GM18502 (cell line): ENCODE measurements at regions not wholly inside any gene's neighbourhood (a gene's known extent, or its start where the extent isn't known, plus 50 kb on each side); places are given as distances from the start of the nearest gene placed in this dataset.

Experiments used
- ATAC-seq: cut with Tn5 transposase; IDR thresholded peaks from one replicate; pipeline ENCODE4 v1.9.1; 2021; ENCODE audit warnings: mild to moderate bottlenecking; ENCODE audit not compliant: unreplicated experiment, poor library complexity

GRCh38 chr5:106766916-106767315, 903.8 kb downstream of the EFNA5 start:
- no peak for ATAC-seq

GRCh38 chr5:106759581-106759980, 911.2 kb downstream of the EFNA5 start:
- ATAC-seq, result no peak

- ATAC-seq, result no peak
These were observed 911.6 kb downstream of the EFNA5 start for GRCh38 chr5:106759152-106759551.

- ATAC-seq, result peak; percentile 76
These were observed 913.1 kb downstream of the EFNA5 start for GRCh38 chr5:106757672-106758071.

GRCh38 chr5:106755789-106756188, 914.9 kb downstream of the EFNA5 start:
- ATAC-seq, result no peak

- ATAC-seq, result no peak
These were observed 915.7 kb downstream of the EFNA5 start for GRCh38 chr5:106755066-106755465.

- ATAC-seq, result no peak
These were observed 920.9 kb downstream of the EFNA5 start for GRCh38 chr5:106749826-106750225.

GRCh38 chr5:106739127-106739526, 931.6 kb downstream of the EFNA5 start:
- no peak for ATAC-seq

GRCh38 chr5:106737111-106737510, 933.6 kb downstream of the EFNA5 start:
- ATAC-seq, result no peak

GRCh38 chr5:106732624-106733023, 938.1 kb downstream of the EFNA5 start:
- ATAC-seq, result no peak

- ATAC-seq, result no peak
These were observed 939.8 kb downstream of the EFNA5 start for GRCh38 chr5:106730912-106731311.

GRCh38 chr5:106730506-106730905, 940.2 kb downstream of the EFNA5 start:
- ATAC-seq, result no peak

GRCh38 chr5:106728208-106728607, 942.5 kb downstream of the EFNA5 start:
- no peak for ATAC-seq

GRCh38 chr5:106727071-106727470, 943.7 kb downstream of the EFNA5 start:
- no peak for ATAC-seq

- no peak for ATAC-seq
These were observed 950.4 kb downstream of the EFNA5 start for GRCh38 chr5:106720367-106720766.

GRCh38 chr5:106699796-106700195, 970.9 kb downstream of the EFNA5 start:
- no peak for ATAC-seq

- ATAC-seq, result no peak
These were observed 971.5 kb downstream of the EFNA5 start for GRCh38 chr5:106699198-106699597.

GRCh38 chr5:106698169-106698568, 972.6 kb downstream of the EFNA5 start:
- ATAC-seq, result no peak

GRCh38 chr5:106691701-106692100, 979.0 kb downstream of the EFNA5 start:
- ATAC-seq, result no peak

- ATAC-seq, result no peak
These were observed 980.2 kb downstream of the EFNA5 start for GRCh38 chr5:106690585-106690984.

- peak; percentile 96 for ATAC-seq
These were observed 990.4 kb downstream of the EFNA5 start for GRCh38 chr5:106680330-106680729.

GRCh38 chr5:106677057-106677456, 993.7 kb downstream of the EFNA5 start:
- ATAC-seq, result no peak

GRCh38 chr5:106675687-106676086, 995.0 kb downstream of the EFNA5 start:
- no peak for ATAC-seq
